HuH-7 (cell line): ENCODE measurements at regions not wholly inside any gene's neighbourhood (a gene's known extent, or its start where the extent isn't known, plus 50 kb on each side); places are given as distances from the start of the nearest gene placed in this dataset.
"Not testable (repeated sequence)": the region's sequence is repeated elsewhere in the genome, so short reads cannot be mapped to it uniquely, and the experiment has no call there.

Experiments used
- DNase-seq: peaks from one replicate; pipeline ENCODE4 v3.0.0; 2011; ENCODE audit warnings: low spot score

DNA sequence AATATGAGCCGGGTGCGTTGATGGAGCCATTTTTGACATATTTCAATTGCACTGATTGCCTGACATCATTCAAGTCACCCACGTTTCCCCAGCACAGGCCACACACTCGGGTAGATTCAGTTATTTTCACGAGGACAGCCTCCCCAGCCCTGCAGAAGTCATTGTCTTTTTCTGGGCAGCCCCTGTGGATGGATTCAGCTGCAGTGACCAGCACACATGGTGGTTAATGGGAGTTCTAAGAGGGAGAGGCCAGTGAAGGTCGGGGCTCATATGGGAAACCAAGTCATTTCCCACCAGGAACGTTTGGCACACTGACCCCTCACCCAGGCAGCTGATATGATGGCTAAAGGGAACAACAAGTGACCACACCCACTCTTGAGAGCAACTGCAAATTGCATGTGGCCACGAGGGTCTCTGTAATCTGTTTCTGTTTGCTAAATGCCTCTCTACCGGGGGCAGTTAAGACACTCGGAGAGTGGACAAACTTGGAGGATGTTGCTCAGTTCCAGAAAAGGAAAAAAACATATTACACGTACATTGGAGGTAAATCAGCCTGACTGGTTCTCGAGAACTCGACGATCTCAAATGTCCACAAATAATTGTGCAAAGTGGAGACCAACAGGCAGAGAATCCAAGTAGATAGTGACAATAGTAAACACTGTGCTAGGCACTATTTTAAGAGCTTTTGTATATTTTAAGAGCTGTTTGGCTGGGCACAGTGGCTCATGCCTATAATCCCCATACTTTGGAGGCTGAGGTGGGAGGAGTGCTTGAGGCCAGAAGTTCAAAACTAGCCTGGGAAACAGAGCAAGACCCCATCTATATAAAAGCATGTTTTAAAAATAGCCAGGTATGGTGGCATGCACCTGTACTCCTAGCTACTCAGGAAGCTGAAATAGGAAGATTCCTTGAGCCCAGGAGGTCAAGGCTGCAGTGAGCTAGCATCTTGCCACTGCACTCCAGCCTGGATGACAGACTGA, 167.2 kb upstream of the IRF2BP2 start:
- no peak for DNase-seq

DNA sequence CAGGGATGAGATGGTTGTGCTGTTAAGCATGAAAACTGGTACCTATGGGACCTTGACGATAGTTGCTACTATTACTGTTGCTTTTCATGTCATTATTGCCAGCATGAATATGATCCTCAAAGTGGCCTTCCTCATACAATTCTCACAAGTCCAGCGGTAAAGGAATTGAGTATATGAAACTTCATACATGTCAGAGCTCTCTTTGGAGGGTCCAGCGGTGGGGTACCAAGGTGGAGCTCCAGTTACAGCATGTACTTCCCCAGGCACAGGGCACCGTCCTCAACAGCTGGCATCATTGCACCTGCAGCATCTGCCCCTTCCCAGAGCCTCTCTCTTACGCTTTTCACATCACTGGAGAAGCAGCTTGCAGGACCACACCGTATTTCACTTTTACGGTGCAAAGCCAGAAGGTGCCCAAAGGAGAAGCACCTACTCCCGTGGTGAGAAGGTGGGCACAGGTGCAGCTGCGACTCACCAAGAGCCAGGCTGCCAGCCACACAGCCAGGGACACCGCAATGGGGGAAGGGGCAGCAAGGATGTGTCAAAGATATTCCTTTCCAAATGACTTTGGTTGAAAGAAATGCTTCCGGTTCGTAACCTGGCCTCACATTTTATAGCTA, 166.4 kb upstream of the IRF2BP2 start:
- DNase-seq: no peak

DNA sequence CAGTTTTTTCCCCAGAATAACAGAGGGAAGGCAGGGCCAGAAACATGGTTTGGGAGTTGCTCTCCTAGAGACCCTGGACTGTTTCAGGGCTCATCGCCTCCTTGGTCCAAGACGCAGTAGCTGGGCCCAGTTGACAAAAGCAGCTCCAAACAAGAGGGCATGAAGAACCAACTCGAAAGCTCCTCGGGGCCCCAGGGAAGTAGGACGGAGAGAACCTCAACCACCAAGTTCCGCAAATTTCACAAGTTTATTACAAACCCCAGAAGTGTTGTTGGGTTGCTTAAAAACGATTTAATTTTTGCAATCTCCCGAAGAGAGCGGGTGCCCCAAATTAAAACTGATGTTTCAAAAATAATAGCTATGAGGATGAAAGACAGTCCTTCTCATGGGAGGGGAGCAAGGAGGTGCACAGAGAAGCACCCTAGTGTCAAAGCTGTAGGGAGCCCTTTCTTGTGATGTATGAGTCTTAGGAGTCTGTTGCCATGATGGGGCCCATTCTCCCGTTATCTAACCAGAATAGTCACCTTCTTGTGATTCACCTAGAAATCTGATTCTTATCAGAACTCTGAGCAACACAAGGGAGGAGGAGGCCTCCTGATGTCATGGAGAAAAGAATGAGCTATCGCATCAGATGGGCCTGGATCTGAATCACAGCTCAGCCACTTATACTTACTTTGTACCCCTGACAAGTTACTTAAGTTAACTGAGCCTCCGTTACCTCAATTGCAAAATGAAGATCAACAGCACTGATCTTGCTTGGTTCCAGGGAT, 165.7 kb upstream of the IRF2BP2 start:
- DNase-seq: no peak

DNA sequence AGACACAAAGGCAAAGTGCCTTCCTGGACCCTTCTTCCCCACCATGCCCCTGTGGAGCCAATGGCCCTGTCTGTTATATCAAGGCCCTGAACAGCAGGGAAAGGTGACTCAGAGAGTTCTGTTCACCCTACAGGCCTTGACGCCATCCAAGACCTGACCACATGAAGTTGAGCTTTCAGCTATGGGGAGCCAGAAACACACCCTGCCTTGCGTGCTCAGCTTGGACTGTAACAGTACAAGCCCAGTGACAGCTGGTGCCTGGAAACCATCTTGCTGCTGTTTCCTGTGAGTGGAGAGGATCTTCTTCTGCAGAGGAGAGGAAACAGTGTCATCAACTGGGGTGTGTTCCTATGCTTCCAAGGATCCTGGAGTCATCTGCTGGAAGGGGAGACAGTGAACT, 165.0 kb upstream of the IRF2BP2 start:
- no peak for DNase-seq

DNA sequence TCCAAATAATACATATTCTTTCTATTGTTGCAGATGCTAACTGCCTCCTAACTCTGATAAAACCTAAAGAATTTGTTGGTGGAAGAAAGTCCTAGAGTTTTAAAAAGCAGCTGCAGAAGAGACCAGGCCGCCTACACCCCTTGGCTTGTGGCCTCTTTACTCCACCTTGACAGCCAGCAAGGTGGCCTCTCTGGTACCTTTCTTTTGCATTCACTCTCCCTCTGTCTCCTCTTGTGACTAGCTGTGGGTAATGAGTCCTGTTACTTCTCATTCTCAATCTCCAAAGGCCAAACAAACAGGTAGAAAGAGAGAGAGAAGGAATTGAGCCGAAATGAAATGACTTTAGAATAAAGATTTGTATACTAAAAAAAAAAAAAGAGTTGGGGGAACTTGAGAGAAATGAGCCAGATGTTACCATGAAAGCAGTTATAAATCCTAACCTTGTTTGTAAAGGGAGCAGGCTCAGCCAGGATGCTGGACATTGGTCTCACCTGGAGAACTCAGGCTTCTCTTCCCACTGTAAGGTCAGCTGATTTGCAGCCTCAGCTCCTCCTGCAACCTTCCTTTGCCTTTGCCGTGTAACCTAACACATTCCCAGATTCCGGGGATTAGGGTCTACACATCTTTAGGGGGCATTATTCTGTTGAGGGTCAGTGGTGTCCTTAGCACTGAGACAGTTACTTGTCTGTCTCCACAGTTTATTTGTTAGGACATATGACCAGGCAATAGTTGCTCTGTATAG, 164.1 kb upstream of the IRF2BP2 start:
- DNase-seq: no peak

DNA sequence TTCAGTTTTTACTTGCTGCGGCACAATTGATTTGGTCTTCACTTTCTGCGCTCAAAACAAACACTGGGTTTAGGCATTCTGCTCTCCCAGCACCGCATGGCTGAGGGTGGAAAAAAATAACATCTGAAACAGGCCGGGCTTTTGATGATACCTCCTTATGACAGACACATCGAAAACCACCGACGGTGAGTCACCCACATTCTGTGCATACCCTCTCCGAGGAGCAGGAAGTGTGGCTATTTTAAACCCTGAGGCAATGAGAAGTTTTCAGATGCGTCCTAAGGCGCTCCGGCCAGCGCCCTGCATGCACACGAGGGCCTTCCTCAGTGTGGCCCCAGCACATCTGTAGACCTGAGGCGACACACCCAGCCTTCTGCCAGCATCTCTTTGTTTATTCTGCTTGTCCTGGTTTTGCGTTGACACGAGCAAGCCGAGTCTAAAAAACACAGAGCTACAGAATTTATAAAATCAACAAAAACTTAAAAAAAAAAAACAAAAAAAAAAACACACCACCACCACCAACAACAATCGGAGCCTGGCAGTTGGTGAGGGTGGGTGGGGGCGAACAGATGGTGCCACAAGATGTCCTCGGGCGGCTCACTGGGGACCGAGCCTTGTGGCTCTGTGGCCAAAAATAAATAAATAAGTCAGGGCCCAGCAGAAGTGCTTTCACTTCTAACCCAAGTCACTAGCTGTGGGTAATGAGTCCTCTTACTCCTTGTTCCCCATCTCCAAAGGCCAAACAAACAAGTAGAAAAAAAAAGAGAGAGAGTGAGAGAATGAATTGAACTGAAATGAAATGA, 162.6 kb upstream of the IRF2BP2 start:
- DNase-seq: no peak

DNA sequence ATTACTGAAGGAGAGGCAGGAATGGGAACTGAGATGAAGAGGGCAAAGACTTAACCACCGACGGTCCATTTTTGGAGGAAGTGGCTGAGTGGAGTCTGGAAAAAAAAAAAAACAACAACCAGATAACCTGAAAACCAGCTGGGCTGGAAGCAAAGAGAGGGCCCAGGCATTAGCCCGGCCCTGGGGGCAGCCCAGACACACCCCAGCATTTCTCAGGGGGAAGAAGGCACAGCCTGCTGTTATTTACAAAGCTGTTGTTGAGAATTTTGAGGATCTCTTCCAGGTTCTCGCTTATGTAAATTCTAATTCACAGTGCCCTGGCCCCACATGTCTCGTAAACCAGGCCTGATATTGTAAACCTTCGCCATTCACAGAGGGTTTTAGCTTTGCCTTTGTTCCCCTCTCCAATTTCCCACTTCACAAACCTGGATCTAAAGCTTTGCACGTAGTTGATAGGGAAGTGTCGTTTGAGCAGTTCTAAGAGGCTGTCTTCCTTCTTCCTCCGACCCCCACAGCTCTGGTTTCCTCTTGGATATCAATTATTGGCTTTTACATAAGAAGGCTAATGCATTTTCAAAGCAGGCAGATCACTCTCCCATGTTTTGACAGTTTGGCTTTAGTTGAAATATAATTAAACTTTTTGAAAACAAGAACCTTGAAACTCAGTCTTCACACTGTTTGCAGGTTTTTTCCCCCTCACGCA, 161.8 kb upstream of the IRF2BP2 start:
- no peak for DNase-seq

DNA sequence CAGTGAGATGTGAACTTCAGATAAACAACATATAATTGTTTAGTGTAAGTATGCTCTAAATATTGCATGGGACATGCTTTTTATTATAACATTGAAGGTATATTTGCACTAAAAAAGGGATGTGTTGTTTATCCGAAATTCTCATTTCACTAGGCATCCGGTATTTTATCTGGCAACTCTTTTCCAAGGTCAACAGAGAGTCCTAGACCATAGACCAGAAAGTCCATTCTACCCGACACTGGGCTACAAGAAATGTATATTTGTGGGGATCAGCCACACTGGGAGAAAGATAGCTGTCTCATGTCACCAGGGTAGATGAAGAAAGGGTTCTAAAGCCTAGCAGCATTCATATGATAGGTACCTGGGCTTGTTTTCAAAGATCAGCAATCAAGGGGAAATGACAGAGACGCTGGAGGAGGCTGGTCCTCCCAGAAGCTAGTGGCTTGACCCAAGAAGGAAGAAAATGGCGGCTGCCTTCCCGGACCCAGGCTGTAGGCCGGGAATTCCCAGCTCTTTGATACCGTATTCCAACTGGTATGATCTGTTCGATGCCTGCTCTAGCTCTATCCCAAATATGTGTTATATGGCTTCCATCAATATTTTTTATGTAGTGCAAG, 161.1 kb upstream of the IRF2BP2 start:
- no peak for DNase-seq

DNA sequence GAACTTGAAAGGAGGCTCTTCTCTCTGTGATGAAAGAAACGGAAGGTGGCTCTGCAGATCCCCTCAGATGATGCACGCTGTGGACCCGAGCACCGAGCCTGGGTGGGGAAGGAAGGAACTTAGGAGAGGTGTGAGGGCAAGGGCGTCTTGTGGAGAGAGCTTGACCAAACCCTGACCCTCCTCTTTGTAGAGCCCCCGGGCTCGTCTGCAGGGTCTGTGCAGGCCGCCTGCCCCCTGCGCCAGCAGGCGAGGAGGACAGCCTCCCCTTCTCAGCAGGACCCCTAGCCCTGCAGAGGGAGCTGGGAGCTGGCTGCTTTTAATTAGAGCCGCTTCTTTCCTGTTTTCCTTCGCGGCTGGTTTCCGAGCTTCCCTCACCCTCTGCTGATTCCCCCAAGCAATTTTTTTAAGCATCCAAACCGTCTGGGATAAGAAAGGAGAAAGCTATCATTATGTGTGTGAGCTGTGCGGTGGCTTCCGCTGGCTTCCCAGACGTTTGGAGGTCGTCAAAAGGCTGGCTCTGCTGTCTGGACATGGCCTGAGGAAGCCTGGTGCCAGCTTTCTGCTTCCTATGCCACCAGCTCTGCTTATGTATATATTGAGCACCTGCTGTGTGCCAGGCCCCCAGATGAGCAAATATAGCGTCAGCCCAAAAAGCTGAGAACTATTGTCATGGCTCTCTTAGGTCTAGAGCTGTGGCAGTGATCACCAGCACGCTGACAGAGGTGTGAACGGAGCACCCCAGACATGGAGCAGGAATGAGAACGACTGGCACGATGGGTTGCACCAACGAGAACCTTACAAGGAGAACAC, 160.2 kb upstream of the IRF2BP2 start:
- DNase-seq: no peak

DNA sequence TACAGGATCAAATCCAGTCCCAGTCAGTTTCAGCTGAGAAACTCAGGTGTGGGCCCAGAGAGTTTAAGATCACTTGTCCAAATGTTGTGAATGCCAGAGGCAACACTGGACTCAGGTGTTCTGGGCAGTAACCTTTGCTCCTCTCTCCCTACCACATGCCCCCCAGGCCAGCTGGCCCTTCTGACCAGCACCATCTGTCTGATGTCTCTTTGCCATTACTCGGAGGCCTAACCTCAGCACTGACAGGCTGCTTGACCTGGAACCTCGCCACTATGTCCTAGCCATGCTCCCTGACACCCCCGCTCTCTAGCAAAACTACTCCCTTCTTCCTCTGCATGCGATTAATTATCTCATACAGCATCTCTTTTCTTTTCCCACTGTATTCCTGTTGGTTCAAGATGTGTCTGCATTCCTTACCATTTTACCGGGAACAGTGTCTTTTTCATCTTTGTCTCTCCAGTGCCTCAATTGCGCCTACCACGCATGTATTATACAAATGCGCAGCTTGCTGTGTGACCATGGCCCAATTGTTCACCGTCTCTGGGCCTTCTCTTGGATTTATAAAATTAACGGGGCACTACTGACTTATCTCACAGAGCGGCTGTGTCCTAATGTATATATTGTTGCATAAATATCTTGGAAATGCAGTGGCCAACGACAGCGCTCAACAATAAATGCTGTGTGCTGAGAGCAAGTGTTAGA, 159.5 kb upstream of the IRF2BP2 start:
- DNase-seq: no peak

DNA sequence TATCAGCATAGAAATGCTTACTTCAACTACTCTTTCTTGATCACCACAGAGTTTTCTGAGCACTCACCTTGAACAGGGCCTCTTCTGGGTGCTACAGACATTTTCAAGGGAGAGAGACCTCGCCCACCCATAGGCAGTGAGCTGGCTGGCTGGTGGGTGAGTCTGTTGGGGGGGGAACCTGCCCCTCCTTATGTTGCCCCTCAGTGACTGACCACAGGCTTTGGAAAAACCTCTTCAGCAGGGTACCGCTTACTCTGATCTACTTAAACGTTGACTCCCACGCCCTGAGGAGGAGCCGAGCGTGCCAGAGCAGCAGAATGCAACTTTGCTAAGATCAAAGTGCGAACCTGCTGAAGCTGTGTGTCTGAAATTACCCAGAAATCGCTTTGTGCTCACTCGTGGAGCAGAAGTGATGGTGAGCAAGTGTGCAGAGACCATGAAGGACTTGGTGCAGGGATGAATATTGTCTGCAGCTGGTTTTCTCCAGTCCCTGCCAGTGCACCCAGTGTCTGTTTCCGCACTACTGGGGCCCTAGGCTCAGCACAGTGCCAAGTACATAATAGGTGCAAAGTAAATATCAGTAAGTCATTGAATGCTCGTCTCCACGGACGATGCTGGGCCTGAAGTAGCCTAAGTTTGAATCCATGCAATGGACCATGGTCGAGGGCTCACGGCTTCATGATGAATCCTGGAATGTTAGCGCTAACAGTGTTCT, 158.7 kb upstream of the IRF2BP2 start:
- no peak for DNase-seq

DNA sequence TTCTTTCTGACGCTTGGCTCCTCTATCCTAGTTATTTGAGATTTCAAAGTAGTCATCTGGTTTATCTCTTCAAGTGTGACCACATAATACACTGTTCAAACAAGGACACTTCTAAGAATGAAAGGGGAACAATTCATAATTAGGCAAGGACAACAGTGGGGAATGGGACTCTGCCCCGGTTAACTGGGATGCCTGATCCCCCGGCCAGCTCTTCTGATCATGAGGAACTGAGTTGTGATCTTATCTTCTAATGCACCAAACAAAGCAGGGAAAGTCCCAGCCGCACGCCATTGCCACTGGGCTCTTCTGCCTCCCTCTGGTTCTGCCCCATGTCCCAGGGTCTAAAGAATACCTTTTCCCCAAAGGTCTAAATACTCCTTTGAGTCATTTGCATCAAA, 158.2 kb upstream of the IRF2BP2 start:
- no peak for DNase-seq

DNA sequence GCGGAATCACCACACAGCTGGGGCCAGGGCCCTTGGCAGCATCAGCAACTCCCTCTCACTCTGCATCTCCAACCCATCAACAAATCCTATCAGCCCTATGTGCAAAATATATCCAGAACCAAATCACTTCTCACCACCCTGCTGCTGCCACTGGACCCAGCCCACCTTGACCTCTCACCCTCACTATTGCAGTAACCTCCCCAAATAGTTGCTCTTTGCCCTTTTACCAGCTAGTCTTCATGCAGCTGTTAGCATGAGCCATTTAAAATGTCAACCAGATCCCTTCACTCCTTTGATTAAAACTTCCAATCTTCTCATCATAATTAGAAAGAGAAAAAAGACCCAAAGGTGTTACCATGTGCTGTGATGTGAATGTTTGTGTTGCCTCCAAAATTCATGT, 155.7 kb upstream of the IRF2BP2 start:
- DNase-seq: no peak

DNA sequence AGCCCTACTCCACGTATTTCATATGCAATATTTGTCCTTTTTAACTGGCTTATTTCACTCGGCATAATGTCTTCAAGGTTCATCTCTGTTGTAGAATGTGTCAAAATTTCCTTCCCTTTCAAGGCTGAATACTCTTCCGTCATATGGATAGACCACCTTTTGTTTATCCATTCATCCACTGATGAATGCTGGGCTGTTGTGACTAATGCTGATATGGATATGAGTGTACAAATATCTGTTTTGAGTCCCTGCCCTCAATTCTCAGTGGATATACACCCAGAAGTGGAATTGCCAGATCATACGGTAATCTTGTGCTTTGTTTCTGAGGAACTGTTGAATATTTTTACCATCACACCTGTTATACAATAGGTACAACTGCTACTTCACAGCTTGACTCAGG, 155.2 kb upstream of the IRF2BP2 start:
- no peak for DNase-seq

DNA sequence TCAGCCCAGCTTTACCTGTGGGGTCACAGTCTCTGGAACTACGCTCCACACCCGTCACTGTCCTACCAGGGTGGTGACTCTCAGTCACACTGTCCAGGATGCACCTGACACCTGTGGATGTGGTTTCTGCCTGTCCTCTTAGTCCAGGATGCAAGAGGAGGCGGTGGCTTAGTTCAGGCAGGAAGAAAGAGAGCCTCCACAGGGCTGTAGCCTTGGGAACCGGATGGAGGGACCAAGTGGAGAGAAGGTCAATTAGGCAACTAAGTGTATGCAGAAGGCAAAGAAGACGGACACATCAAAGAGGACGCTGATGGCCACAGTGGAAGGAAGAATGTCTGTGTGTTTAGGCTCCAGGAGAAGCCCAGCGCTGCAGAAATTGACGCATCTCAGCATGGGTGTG, 153.9 kb upstream of the IRF2BP2 start:
- DNase-seq: no peak

DNA sequence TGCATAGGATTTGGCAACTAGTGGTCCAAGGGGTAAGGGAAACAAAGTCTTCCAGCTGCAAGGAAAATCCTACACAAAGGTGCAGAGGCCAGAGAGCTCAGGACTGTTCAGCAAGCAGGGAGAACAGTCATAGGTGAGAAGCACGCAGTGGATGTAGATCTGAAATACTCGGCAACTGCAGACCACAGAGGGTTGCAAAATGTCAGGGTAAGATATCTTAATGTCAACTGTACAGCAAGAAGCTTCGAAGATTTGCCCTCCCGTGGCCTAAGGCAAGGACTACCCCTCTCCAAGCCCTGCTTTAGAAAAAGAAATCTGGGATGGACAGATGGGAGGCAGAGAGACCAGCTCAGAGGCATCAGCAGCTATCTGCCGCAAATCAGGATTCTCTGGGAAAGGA, 153.4 kb upstream of the IRF2BP2 start:
- no peak for DNase-seq

DNA sequence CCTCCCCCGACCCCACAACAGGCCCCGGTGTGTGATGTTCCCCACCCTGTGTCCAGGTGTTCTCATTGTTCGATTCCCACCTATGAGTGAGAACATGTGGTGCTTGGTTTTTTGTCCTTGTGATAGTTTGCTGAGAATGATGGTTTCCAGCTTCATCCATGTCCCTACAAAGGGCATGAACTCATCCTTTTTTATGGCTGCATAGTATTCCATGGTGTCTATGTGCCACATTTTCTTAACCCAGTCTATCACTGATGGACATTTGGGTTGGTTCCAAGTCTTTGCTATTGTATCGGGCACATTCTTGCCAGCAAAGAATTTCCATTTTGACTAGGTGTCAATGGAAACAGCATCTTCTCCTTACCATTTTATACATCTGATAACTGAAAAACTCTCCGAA, 152.1 kb upstream of the IRF2BP2 start:
- not testable (repeated sequence) for DNase-seq

DNA sequence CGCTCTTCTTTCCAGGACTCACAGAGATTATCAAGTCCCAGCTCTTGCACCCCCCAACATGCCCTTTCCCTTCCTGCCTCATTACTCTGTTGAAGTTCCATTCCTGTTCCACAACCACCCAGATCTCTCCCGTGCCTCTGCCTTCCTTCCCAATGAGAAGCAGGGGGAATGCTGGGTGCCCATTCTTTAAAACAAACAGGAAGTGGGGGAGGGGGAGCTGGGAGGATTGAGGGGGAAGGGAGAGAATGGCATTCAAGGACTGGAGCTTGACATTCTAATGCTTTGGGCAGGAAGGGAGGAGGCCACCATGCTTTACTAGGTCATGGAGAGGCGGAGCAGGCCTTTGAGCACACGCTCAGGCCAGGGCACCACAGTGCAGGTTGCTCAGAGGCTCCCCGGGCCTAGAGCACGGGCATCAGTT, 150.3 kb upstream of the IRF2BP2 start:
- DNase-seq: no peak
